HUES48 (cell line): ENCODE measurements at regions not wholly inside any gene's neighbourhood (a gene's known extent, or its start where the extent isn't known, plus 50 kb on each side); places are given as distances from the start of the nearest gene placed in this dataset.

Experiments
- H3K27ac ChIP-seq: one replicate; pipeline ENCODE4 v1.7.0; 2013; ENCODE audit warnings: low read depth, low read length, inconsistent platforms
- H3K27me3 ChIP-seq: 2 replicates; pipeline ENCODE4 v1.6.1; 2013; ENCODE audit warnings: mild to moderate bottlenecking, low read length; ENCODE audit not compliant: control insufficient read depth, insufficient read depth
- H3K36me3 ChIP-seq: 2 replicates; pipeline ENCODE4 v1.6.1; 2013; ENCODE audit warnings: low read length; ENCODE audit not compliant: control insufficient read depth, insufficient read depth
- H3K4me1 ChIP-seq: 2 replicates; pipeline ENCODE4 v1.6.1; 2013; ENCODE audit warnings: mild to moderate bottlenecking, low read length; ENCODE audit not compliant: control insufficient read depth, insufficient read depth
- H3K4me3 ChIP-seq: 2 replicates; pipeline ENCODE4 v1.5.1; 2013; ENCODE audit warnings: mild to moderate bottlenecking, low read depth, low read length
- H3K9ac ChIP-seq: 2 replicates; pipeline ENCODE4 v1.6.1; 2013; ENCODE audit warnings: mild to moderate bottlenecking, low read depth, low read length, moderate library complexity
- H3K9me3 ChIP-seq: 2 replicates; pipeline ENCODE4 v1.6.1; 2013; ENCODE audit warnings: low read length; ENCODE audit not compliant: control insufficient read depth, insufficient read depth

GRCh38 chr6:113642001-113642713 is 215.0 kb upstream of the MARCKS start:
- no peaks in the 10 kb centered on the region for H3K9me3 ChIP-seq
- H3K36me3 ChIP-seq: no peaks in the 10 kb centered on the region
- H3K4me1 ChIP-seq: 0 out of 2 replicates have a peak, but pooled peaks cover 4% of the 10 kb centered on the region
- H3K27ac ChIP-seq: peak overlapping the region; percentile 38
- no peak overlapping the region for H3K9ac ChIP-seq
- H3K4me3 ChIP-seq: no peak overlapping the region
- H3K27me3 ChIP-seq: no peaks in the 10 kb centered on the region; the same call in 1 of the 2 replicates

DNA sequence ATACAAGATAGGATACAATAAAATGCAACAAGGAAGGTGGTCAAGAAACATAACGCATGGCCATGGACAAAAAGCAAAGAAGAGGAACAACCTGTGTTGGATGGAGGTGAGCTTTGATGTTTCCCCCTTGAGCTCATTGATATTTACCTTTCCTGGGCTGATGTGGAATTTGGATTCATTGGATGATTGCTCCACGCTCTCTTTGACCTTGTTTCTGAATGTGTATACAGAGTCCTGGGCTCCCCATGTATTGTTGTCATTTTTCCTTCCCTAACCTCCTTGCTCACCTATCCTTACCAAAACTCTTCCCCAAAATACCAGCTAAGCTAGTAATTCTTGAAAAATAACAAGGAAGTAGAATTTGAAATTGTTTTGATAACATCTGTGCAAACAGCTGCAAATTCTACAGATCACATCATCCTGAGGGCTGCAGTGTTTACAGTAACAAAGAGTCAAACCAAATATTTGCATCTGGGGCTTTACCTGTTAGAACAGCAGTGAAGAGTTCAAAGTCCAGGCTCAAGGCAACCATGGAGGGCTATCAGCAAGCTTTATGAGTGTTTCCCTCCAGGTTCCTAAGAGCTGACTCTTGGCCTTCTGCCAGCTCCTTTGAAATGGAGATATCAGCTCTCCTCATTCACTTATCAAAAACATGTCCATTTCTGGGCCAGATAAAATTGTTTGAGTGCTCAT is 214.3 kb upstream of the MARCKS start:
- Histone ChIP-seq H3K9me3 (no peaks in the 10 kb centered on the region), H3K27me3 (no peaks in the 10 kb centered on the region; the same call in 1 of the 2 replicates), H3K36me3 (no peaks in the 10 kb centered on the region), H3K4me1 (0 out of 2 replicates have a peak, but pooled peaks cover 4% of the 10 kb centered on the region), H3K4me3 (no peak overlapping the region), H3K27ac (peak overlapping the region; percentile 8), H3K9ac (no peak overlapping the region)

DNA sequence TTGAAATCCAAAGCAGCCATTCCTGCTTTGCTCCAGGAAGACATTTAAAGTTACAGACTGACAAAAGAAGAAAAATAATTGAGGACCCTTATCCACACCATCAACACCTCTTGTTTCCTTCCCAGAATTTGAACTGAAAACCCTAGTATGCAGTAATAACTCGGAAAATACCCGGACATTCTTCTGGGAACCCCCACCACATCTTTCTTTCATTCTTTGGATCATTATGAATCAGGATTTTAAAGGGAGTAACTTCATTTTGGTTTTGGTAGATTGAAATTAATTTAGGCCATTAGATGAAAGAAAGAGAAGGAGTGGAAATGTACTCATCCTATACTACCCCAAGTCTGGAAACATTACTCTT is 213.8 kb upstream of the MARCKS start:
- Histone ChIP-seq H3K27ac (no peak overlapping the region), H3K27me3 (no peaks in the 10 kb centered on the region; the same call in 1 of the 2 replicates), H3K36me3 (no peaks in the 10 kb centered on the region), H3K9ac (no peak overlapping the region), H3K9me3 (no peaks in the 10 kb centered on the region), H3K4me1 (0 out of 2 replicates have a peak, but pooled peaks cover 4% of the 10 kb centered on the region), H3K4me3 (no peak overlapping the region)

DNA sequence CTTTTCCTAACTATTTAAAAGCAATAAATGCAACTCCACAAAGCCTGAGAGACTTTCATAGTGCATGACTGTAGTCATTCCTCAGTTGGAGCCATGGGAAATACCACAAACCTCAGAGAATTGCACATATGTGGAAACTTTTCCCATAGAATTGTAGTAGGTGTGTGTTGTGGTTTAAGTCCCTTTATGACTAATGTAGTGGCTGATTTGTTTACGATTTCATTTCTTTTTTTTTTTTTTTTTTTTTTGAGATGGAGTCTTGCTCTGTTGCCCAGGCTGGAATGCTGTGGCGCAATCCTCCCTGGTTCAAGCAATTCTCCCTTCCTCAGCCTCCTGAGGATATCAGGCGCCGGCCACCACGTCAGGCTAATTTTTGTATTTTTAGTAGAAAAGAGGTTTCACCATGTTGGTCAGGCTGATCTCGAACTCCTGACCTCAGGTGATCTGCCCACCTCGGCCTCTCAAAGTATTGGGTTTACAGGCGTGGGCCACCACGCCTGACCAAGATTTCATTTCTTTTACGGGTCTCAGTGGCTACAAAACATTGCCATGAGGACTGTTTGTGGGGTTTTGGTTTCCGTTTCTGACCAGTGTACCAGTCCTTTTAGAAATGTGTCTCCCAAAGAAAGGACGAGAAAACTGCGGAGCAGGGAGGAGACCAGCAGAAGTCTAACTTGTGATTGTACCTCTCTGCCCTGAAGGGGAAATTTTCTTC is 212.1 kb upstream of the MARCKS start:
- no peaks in the 10 kb centered on the region; the same call in 1 of the 2 replicates for H3K27me3 ChIP-seq
- H3K27ac ChIP-seq: no peak overlapping the region
- peaks cover 15% of the 10 kb centered on the region for H3K4me1 ChIP-seq
- no peaks in the 10 kb centered on the region for H3K36me3 ChIP-seq
- H3K9me3 ChIP-seq: no peaks in the 10 kb centered on the region
- H3K4me3 ChIP-seq: no peak overlapping the region
- H3K9ac ChIP-seq: no peak overlapping the region

GRCh38 chr6:113645576-113645970 is 211.6 kb upstream of the MARCKS start:
- H3K27me3 ChIP-seq: no peaks in the 10 kb centered on the region; the same call in 1 of the 2 replicates
- no peak overlapping the region for H3K4me3 ChIP-seq
- H3K36me3 ChIP-seq: no peaks in the 10 kb centered on the region
- peaks cover 18% of the 10 kb centered on the region for H3K4me1 ChIP-seq
- no peak overlapping the region for H3K27ac ChIP-seq
- H3K9ac ChIP-seq: no peak overlapping the region
- no peaks in the 10 kb centered on the region for H3K9me3 ChIP-seq

- H3K9me3 ChIP-seq: no peaks in the 10 kb centered on the region
- H3K4me1 ChIP-seq: peaks cover 18% of the 10 kb centered on the region
- H3K27me3 ChIP-seq: no peaks in the 10 kb centered on the region; the same call in 1 of the 2 replicates
- no peak overlapping the region for H3K27ac ChIP-seq
- no peak overlapping the region for H3K4me3 ChIP-seq
- H3K36me3 ChIP-seq: no peaks in the 10 kb centered on the region
- no peak overlapping the region for H3K9ac ChIP-seq
These were observed 211.2 kb upstream of the MARCKS start for GRCh38 chr6:113645986-113646385.

DNA sequence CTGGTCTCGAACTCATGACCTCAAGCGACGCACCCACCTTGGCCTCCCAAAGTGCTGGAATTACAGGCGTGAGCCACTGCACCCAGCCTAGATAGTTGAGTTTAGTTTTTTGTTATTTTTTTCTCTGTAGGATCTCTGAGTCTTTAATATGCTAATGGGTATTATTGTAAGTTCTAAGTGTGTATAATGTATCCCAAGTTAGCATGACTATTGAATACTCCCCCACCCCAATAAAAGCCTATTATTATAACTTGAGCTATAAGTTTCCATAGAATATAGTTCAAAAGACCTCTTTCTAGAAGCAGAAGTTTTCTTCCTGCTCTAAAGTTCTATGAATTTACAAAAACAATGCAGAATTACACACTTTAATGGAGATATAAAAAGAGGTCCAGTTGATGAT is 210.4 kb upstream of the MARCKS start:
- H3K4me1 ChIP-seq: peaks cover 18% of the 10 kb centered on the region
- H3K36me3 ChIP-seq: no peaks in the 10 kb centered on the region
- no peaks in the 10 kb centered on the region for H3K9me3 ChIP-seq
- H3K9ac ChIP-seq: no peak overlapping the region
- H3K27me3 ChIP-seq: no peaks in the 10 kb centered on the region
- H3K4me3 ChIP-seq: no peak overlapping the region
- no peak overlapping the region for H3K27ac ChIP-seq

GRCh38 chr6:113647143-113647889 is 209.8 kb upstream of the MARCKS start:
- H3K4me1 ChIP-seq: peaks cover 18% of the 10 kb centered on the region
- H3K27ac ChIP-seq: no peak overlapping the region
- H3K9me3 ChIP-seq: no peaks in the 10 kb centered on the region
- H3K4me3 ChIP-seq: no peak overlapping the region
- no peaks in the 10 kb centered on the region for H3K36me3 ChIP-seq
- H3K9ac ChIP-seq: no peak overlapping the region
- H3K27me3 ChIP-seq: no peaks in the 10 kb centered on the region

DNA sequence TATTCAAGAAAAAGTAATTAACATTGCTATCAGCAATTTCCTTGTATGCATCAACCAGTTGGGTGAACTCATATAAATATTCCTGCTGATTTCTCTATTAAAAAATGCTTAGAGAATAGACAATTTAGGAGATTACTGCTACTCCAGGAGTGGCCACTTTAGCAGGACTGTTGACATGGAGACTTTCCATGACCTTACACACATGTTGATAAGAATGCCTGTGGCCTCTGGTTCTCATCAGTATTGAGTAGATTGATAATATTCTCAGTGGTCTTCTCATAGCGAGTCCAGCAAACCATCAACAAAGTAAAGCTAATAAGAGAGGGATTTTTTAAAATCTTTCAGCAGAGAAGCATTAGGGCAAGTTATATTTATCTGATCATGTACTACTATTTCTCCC is 208.4 kb upstream of the MARCKS start:
- peaks cover 14% of the 10 kb centered on the region for H3K4me1 ChIP-seq
- no peak overlapping the region for H3K9ac ChIP-seq
- no peaks in the 10 kb centered on the region for H3K9me3 ChIP-seq
- no peak overlapping the region for H3K4me3 ChIP-seq
- H3K36me3 ChIP-seq: no peaks in the 10 kb centered on the region
- H3K27ac ChIP-seq: no peak overlapping the region
- H3K27me3 ChIP-seq: no peaks in the 10 kb centered on the region

GRCh38 chr6:113649276-113649675 is 207.9 kb upstream of the MARCKS start:
- Histone ChIP-seq H3K4me1 (peaks cover 14% of the 10 kb centered on the region), H3K9me3 (no peaks in the 10 kb centered on the region), H3K27me3 (no peaks in the 10 kb centered on the region), H3K27ac (no peak overlapping the region), H3K9ac (no peak overlapping the region), H3K4me3 (no peak overlapping the region), H3K36me3 (no peaks in the 10 kb centered on the region)
